ENCODE measurements at regions not wholly inside any gene's neighbourhood (a gene's known extent, or its start where the extent isn't known, plus 50 kb on each side); places are given as distances from the start of the nearest gene placed in this dataset.

- TF ChIP-seq CTCF (IDR thresholded peaks at IDR 0.05 in 4 of 5, conservative IDR thresholded peaks at IDR 0.05 in 1 of 5), result no peak
- no peak for TF ChIP-seq POLR2A (IDR thresholded peaks at IDR 0.05)
Observed at GRCh38 chr2:21599417-21599816, 475.6 kb downstream of the TDRD15 start.

Data from gastrocnemius medialis (tissue), 4 donors.